Stimulated activated CD8-positive, alpha-beta memory T cell treated with anti-CD3 and anti-CD28 coated beads, Interleukin-15, amount 100 ng/mL, for 48 hours (primary cell): ENCODE measurements at regions not wholly inside any gene's neighbourhood (a gene's known extent, or its start where the extent isn't known, plus 50 kb on each side); places are given as distances from the start of the nearest gene placed in this dataset.
"Not testable (repeated sequence)": the region's sequence is repeated elsewhere in the genome, so short reads cannot be mapped to it uniquely, and the experiment has no call there.

ENCODE experiments used
- DNase-seq, 2 donors: peaks; one replicate each; pipeline ENCODE4 v3.0.0-alpha.2; 2020; ENCODE audit warnings: low read depth in 2 of 2

DNA sequence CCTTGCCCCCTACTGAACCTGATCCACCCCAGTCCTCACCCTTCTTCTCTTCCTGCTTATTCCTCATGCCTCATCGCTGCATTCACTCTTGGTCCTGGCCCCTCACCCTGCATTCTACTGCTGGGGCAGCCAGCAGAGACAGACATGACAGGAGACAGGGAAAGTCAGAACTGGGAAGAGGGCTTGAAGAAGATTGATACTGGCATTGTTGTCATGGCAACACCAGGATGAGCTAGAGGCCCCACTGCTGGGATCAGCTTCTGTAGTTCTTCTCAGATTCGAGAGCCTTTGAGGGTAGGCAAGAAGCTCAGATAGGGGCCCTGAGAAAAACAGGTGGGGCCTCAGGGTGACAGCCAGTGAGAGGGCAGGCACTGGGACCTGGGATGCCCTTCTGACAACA, 264.3 kb downstream of the MIAT start:
- DNase-seq = no peak

DNA sequence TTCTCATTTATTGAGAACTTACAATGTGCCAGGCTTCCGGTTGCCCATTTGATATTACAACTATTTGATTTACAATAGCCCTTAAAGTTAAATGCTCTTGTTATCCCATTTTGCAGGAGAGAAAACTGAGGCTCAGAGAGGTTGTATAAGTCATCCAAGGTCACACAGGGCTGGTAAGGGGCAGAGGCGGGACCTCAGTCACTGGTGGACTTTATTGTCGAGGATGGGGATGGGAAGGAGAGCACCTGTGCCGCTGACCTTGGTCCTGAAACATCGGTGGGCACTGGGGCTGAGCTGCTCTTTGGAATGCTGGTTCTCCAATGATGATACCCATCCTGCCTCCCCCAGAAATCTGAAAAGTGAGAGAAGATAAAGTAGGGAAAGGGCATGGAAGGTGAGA, 265.4 kb downstream of the MIAT start:
- DNase-seq = no peak

DNA sequence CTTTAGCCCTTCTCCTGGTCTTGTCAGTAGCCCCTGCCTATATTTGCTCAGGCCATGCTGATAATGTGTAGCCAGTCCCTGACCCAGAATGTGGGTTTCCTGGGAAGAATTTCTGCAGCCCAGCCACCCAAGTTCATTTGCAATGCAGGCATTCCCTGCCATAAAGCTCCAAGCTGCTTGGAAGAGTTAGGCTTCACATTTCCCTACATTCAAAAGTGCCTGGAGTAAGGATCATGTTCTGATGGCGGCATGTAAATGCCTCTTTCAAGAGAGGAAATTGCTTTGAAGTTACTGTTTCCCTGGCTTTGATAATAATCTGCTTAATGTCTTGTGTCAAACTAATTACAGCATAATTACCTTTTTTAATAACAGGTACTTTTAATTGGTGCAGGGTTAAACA, 266.1 kb downstream of the MIAT start:
- DNase-seq = no peak

DNA sequence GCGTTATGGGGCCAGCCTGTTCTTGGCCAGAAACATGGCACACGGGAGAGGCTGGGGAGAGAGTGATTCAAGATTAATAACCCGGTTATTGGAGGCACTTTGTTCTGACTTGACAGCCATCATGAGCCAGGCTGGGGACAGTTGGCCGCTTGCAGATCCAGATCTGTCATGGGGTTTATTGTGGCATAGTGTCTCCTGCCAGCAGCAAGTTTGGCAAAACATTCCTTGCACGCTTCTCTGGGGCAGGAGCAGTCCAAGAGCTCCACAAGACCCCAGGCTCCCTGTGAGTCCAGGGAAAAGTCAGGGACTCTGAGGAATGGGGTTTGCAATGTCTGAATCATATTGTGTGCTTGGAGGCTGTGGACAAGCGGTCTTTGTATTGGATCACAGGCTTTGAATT, 270.4 kb downstream of the MIAT start:
- DNase-seq = no peak

DNA sequence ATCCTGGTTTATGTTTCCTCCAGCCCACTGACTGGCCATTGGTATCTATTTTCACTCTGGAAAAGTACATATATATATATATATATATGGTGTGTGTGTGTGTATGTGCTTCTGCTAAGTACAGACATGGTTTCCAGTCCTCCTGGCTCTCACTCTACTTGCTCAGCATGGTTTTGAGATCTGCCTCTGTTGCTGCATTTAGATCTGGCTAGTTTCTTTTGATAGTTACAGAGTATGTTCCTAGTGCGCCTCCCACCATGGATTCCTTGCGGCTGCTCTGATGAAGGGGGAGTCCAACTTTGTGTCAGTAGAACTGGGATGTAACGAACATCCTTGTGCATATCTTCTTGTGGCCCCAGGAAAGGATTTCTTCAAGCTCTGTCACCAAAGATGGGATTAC, 274.1 kb downstream of the MIAT start:
- no peak for DNase-seq

DNA sequence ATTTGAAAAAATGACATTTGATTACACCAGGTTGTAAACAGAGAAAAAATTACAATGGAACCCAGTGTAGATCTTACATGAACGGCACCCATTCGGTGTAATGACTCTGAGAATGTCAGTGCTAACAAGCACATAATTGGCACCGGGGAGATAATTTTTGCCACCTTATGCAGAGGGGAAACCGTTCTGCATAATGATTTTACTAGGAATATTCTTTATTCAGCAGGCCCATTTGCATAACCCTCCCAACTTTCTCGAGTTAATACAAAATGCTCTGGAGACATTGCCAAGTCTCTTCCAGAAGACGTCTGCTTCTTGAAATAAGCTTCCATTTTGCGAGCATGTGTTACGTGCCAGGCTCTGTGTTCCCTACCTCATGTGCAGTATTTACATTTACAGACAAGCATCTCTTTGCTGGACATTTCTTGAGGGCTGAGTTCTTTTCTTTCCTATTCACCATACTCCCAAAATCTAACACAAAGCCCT, 275.8 kb downstream of the MIAT start:
- DNase-seq = no peak

DNA sequence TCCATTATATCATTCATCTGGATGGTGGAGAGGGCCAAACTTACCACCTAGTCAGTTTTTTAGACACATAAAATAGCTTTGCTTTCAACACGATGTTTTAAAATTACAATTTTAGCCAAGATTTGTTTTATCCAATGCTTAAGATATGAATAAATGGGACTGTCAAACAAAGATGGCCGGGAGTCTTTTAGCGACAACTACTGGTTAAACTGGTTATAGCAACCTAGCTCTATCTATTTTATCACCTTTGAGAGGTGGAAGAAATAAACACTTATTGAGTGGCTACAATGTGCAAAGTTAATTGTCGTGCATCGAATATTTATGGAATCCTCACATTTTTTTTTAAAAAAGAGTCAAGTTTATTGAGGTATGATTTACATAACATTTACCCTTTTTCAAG, 279.8 kb downstream of the MIAT start:
- DNase-seq = no peak

DNA sequence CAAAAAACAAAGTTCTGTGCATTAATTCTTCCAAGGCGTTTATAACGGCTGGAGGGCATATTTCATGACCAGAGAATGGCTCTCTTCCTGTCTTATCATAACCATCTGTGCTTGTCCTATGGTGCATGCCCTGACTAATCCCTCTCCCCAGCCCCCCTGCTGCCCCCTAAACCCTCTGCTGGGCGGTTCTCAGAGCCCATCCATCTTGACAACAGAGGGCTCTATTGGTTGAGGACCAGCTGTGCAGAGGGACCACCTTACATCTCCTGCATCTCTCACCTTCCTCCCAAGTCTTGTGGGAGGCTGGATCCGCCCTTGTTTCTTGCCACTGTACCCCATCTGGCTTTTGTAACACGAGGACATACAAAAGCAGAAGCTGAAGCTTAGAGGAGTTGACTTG, 282.1 kb downstream of the MIAT start:
- no peak for DNase-seq

DNA sequence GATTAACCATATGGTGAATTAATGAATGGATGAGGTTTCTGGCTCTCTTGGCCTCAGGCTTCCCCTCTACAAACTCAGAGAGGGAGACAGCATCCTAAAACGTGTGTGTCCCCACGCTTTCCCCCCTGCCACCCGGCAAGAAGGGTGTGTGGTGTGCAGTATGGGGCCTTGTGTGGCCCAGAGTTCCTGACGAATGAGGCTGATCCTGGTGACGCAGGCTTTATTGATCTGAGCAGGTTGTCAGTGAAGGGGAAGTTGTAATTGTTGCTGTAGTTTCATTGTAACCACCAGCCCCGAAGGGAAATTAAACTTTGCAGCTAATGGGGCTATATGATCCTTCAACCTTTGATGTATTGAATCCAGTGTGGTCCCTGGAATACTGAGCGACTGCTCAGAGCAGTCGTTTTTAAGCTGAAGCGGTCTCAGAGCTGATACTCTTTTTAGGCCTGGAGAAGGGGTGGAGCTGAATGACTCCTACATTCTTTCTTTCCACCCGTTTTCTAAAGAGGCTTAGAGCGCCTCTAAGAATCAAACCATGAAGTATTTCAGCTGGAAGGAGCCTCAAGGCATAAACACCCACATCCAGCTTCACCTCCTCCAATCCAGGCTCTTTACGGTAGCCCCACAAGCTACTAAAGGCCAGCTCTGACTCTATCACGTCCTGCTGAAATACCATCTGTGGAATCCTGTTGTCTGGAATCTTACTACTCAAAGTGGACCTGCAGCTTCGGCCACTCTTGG, 284.7 kb downstream of the MIAT start:
- no peak for DNase-seq

DNA sequence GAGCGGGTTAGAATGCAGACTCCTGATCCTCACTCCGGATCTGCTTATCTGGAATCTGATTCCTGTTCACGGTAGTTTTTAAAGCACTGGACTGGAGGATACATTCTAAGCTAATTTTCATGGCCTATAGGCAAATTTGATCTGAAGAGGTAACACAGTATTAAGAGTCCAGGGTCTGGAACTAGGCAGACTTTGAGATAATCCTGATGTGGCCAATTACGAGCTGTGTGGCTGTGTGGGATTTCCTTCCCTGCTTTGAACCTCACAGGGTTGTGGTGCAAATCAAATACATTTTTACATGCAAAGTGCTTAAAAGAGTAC, 285.2 kb downstream of the MIAT start:
- no peak for DNase-seq

DNA sequence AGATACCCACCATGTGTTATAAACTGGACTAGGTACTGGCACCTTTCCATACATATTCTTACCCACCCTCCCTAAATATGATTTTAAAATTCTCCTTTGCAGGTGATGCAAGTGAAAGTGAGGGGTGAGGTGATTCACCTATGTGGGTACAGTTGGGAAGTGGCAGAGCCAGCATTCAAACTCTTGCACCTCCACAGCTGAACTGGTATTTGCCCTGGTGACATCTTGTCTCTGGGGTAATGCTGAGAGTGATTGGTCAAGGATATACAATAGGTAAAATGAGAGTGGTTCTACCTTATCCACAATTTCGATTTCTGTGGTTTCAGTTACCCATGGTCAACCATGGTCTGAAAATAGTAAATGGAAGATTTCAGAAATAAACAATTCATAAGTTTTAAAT, 288.2 kb downstream of the MIAT start:
- DNase-seq = no peak

DNA sequence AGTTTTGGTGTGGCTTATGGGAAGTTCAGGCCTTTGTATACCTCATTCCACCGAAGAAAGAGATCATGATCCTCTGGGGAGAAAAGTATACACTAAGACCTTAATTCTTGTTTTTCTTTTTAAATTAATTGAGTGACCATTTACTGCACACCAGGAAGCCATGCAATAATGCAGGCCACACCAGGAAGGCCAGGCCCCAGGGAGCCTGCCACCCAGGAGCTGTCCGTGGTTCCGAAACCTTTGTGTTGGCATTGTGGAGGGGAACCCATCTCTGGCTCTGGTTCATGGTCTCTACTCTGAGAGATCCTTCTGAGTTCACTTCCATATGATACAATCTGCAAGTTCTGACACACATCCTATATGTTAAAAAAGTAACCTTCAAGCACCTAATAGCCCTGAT, 291.8 kb downstream of the MIAT start:
- no peak for DNase-seq

DNA sequence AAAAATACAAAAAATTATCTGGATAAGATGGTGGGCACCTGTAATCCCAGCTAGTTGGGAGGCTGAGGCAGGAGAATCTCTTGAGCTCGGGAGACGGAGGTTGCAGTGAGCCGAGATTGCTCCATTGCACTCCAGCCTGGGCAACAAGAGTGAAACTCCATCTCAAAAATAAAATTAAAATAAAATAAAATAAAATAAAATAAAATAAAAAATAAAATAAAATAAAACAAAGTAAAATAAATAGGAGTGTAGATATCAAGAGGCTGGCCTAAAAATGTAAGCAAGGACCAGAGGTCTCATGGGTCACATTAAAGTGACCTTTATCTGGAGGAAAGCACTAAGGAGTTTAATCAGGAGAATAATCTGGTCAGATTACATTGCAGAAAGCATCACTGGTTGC, 293.8 kb downstream of the MIAT start:
- not testable (repeated sequence) for DNase-seq

DNA sequence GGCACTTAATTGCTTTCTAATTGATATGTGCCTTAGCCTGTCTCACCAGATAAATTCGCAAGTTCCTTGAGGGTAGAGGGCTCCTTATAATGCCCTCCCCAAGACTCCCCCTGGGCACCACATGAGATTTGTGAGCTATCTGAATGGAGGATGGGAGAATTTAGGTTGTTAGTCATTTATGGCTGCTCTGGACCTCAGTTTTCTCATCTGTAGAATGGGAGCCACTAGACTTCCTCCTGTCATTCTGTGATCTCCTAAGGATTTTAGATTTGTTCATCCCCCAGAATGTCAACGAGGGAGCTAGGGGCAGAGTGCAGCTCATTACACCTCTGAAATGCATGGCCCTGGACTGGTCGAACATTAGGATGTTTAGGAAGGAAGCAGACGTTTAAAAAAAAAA, 294.6 kb downstream of the MIAT start:
- DNase-seq = no peak

DNA sequence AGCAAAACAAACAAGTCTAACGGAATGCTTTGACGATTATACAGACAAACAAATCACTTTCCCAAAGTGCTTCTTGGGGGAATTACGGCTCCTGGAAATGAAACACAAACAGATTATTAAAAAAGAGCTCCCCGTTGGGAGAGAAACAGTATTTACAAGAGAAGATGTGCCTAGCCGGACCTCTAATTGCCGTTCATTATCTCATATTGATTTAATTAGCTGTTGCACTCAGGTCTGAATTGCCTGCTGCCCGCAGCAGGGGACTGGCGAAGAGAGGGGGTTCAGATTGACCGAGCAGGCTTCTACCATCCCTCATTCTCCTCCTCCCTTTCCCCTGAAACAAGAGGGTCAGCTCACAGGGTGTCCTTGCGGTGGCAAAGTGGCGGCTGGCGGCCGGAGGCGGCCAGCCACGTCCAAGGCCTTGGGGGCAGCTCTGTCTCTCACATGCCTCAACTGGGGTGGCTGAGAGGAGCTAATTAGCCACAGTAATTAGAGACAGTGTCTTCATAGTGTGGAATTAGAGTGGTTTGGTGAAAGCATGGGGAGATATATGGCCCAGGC, 295.1 kb downstream of the MIAT start:
- no peak for DNase-seq

DNA sequence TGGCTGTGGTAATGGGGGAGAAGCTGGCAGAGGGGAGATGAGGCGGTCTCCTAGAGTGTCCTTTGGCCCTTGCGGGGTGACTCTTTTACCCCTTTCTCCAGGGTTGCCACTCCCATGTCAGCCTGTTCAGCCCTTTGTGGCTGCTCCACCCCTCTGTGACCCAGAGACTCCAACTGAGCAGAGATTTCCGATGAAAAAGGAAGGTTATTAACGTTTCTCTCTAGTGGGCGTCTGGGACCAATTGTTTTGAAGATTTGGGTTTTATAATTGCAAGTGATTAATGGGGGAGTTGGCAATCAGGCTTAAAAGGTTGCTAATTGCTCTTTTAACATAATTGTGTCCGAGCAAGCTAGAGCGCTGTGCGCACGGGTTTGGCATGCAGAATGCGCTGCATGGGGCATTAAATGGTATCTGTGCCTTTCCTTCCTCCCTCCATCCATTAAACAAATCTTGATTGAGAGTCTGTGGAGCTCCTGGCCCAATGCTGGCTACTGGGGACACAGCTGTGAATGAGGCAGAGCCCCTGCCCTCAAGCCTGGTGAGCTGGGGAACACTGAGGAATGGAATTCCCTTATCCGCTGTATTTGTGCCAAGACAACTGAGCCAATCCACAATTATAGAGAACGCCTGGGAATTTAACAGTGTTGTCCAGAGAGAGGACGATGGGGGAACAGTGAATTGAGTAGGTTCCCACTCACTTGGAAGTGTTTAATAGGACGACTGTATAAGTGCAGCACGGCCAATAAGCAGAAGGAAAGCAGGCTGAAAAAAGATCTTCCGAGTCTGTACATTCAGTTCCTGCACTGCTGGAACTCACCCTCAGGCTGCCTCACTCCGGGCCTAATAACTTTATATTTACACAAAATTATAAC, 295.9 kb downstream of the MIAT start:
- no peak for DNase-seq

DNA sequence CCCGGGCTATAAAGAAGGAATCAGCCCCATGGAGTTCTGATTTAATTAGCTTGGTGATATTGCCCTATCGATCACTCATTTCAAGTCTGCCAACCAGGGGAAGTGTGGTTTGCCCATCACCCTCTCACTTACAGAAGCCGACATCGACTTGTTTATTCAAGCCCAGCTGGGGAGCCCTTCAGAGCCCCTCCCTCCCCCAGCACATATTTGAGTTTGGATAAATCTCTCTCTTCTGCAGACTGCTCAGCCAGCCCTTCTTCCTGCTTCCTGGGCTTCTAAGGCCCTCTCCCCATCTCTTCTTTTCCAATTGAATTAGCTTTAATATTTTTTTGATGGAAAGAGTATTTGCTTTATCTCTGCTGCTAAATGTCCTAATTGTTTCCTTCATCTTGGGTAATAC, 299.0 kb downstream of the MIAT start:
- no peak for DNase-seq

DNA sequence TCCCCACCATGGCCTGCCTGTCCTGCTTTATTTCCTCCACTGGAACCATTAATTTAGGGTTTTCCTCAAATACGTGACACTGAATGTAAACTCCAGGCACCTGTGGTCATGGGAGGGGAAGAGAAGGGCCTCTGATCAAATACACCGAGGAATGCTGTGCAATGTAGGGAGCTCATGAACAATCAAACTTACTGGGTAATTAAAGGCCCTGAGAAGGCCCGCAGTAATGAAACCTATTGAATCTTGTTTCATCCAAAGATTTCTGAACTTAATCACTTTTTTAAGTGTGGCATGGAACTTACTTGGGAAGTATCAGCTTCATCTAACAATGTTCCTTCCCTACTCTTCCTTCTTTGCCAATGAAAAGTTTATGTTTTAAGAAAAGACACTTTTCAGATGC, 299.8 kb downstream of the MIAT start:
- no peak for DNase-seq

DNA sequence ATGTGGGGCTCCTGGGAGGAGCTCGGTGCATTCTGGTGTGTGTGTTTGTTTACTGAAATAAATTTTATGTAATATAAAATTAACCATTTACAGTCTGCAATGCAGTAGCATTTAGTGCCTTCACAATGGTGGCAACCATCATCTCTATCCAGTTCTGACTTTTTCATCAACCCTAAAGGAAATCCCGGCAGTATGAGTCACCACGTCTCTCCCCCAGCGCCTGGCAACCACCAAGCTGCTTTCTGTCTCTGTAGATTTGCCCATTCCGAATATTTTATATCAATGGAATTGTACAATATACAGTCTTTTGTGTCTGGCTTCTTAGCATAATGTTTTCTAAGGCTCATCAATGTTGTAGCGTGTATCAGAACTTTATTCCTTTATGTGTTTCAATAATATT, 300.5 kb downstream of the MIAT start:
- DNase-seq = no peak

DNA sequence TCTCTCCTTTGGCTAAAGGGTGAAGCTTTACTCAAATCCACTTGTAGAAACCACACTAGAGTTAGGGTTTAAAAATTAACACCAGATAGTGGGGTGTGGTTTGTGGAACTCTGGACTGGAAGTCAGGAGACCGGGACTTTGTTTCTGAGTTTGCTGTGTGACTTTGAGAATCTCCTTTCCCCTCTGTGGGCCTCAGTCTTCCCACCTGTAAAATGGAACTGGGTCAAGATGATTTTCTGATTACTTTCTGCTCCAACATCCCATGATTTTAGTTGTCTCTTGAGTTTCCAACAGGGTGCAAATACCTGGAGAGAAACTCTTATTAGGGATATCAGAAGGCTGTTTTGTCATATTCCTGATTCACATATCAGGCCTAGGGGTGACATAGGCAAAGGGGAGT, 301.0 kb downstream of the MIAT start:
- DNase-seq = no peak

DNA sequence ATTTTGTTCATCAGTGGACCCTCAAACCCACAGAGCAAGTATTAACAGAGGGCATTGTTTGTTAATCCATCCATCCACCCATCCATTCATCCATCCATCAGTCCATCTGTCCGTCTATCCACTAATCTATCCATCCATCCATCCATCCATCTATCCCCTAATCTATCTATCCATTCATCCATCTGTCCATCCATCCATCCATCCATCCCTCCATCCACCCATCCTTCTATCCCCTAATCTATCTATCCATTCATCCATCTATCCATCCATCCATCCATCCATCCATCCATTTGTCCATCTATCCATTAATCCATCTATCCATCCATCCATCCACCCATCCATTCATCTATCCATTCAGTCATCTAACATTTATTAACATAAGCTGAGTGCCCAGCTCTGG, 307.3 kb downstream of the MIAT start:
- DNase-seq = no peak

DNA sequence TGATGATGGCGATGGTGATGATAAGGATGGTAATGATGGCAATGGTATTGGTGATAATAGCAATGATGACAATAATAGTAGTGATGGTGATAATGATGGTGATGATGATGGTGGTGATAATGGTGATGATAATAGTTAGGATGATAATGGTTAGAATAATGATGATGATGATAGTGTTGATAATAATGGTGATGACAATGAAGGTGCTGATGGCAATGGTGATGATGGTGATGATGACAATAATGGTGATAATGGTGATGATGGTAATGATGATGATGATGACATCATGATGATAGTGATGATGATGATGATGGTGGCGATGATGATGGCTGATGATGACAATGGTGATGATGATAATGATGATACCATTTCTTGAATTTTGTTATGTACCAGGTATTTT, 309.9 kb downstream of the MIAT start:
- no peak for DNase-seq

DNA sequence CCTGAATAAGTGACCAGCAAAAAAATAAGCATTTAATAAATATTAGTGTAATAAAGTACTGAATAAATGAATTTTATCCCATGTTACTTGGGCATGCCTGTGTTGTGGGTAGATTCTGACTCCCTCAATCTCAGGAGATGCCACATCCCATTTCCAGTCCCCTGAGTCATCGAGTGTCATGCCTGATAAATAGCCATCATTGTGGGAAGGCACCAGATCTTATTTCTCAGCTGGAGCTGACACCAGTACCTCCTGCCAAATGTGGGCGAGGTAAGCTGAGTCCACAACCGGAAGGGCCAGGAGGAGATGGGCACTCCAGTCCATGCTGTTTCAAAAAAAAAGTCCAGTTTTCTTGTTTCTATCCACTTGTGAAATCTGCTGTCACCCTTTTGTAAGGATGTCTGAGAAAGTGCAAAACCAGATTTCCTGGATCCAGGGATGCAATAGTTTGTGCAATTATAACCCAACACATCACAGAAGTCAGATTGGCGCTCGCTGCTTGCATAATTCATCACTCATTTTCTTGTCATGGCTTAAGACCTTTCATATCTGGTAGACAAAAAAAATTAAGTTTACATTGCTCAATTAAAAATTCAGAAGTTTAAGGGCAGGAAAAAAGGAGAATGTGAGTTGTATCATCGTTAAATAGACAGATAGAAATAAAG, 311.6 kb downstream of the MIAT start:
- no peak for DNase-seq
